ENCODE measurements at regions not wholly inside any gene's neighbourhood (a gene's known extent, or its start where the extent isn't known, plus 50 kb on each side); places are given as distances from the start of the nearest gene placed in this dataset.

DNA sequence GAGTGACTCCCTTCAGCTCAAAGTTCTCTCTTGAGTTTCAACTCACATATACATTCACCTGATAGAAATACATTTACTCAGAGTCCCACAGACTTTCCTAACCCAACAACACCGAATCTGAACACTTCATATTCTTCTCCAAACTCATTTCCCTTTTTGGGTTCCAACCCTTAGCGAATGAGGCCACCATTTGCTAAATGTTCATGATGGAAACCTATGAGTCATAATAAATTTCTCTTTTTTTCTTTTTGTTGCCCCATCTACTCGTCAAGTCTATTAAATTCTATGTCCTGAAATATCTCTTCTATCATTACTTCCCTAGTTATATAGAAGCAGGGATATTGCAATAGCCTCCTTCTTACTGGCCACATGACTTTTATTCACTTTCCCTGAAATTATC is 100.1 kb downstream of the HLX start:
- no peak for DNase-seq (ENCODE audit: low read depth in 4 of 4, low spot score in 3 of 4)

DNA sequence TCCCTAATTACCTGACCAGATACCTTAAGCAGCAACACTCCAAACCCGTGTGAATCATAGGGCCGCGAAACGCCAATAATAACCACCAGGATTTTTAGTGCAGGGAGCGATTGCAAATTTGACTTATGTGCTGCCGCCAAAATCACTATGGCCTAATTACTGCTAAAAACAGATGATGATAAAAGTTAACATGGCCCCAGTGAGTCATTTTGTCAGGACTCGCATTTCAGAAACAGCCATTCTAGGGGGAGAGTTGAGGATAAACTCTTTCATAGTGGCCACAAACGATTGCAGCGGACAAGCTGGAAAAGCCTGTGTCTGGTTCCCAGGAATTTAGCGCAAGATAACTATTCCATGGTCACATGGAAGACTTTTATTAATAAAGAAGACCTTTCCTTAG is 103.4 kb downstream of the HLX start:
- no peak for DNase-seq (ENCODE audit: low read depth in 4 of 4, low spot score in 3 of 4)

DNA sequence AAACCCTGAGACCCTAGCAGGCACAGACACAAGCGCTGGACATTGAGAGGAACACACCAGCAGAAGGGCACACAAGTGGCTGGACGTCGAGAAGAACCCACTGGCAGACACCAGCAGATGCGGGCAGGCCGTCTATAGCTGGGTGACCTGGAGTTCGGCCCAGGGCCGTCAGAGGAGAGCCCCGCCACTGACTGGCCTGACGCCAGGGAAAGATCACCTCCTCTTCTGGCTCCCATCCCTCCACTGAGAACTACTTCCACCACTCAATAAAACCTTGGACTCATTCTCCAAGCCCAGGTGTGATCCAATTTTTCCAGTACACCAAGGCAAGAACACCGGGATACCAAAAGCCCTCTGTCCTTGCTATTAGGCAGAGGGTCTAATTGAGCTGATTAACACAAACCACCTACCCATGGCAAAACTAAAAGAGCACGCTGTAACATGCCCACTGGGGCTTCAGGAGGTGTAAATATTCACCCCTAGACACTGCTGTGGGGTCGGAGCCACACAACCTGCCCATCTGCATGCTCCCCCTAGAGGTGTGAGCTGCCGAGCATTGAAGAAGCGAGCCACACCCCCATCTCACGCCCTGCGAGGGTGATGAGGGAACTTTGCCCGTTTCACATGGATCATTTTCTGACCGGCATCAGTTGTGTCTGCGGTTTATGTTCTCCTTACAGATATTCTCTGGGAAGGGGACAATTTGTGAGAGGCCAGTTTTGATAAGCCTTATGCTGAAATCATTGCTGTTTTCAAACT is 104.8 kb downstream of the HLX start:
- DNase-seq (ENCODE audit: low read depth in 4 of 4, low spot score in 3 of 4) = no peak

- DNase-seq (ENCODE audit: low read depth in 4 of 4, low spot score in 3 of 4) = no peak
These were observed 111.4 kb downstream of the HLX start for GRCh38 chr1:220990427-220991339.

- no peak for DNase-seq (ENCODE audit: low read depth in 4 of 4, low spot score in 3 of 4)
These were observed 112.3 kb downstream of the HLX start for GRCh38 chr1:220991506-220991905.

DNA sequence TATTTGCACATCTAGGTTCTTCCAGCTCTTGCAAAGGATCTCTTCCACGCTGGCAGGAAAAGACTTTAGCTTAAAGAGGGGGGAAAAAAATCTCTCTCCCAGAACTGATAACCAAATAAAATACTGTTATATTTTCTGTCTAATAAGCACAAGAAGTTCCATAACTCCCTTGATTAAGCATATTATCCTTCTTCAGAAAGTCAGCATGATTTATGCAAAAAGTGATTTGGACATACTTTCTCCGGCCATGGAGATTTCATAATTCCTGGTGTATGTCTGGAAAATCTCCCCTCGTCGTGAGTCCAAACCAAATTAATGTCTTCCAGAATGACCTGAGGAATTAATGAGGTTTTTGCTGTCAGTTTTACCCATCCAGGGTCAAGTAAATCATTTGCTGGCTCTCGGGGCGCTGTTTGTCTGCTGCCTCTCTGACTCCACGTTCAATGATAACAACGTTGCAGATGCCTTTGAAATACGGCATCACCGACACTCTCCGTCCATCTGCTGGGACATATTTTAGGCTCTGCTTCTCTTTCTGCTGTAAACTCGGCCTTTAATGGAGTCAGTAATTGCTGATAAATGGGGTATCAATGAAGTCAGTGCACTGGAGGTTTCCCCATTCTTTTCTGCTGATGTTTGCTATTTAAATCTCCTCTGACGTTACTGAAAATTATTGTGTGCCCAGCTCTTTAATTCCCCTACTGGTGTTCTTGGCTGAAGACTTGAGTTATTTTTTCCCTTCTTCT is 112.9 kb downstream of the HLX start:
- no peak for DNase-seq (ENCODE audit: low read depth in 4 of 4, low spot score in 3 of 4)

GRCh38 chr1:220992705-220993052 is 113.4 kb downstream of the HLX start:
- no peak for DNase-seq (ENCODE audit: low read depth in 4 of 4, low spot score in 3 of 4)

DNA sequence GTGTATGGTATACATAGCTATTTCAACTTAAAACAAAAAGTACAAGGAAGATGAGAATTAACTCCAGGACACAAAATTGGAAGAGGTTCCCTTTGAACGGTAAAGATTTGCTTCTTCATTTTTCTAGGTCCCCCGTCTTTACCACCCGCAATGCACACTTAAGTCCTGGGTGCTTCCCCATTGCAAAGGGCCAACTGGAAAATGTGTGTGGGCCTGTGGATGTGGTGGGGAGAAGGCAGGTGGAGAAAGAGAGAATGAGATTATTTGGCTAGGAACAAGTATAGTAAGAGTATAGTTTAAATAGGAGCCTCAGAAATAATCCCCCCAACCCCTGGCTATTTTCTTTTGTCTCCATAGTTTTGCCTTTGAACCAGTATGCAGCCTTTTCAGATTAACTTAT is 115.4 kb downstream of the HLX start:
- no peak for DNase-seq (ENCODE audit: low read depth in 4 of 4, low spot score in 3 of 4)

- DNase-seq (ENCODE audit: low read depth in 4 of 4, low spot score in 3 of 4) = no peak
These were observed 118.5 kb downstream of the HLX start for GRCh38 chr1:220997791-220998190.

DNA sequence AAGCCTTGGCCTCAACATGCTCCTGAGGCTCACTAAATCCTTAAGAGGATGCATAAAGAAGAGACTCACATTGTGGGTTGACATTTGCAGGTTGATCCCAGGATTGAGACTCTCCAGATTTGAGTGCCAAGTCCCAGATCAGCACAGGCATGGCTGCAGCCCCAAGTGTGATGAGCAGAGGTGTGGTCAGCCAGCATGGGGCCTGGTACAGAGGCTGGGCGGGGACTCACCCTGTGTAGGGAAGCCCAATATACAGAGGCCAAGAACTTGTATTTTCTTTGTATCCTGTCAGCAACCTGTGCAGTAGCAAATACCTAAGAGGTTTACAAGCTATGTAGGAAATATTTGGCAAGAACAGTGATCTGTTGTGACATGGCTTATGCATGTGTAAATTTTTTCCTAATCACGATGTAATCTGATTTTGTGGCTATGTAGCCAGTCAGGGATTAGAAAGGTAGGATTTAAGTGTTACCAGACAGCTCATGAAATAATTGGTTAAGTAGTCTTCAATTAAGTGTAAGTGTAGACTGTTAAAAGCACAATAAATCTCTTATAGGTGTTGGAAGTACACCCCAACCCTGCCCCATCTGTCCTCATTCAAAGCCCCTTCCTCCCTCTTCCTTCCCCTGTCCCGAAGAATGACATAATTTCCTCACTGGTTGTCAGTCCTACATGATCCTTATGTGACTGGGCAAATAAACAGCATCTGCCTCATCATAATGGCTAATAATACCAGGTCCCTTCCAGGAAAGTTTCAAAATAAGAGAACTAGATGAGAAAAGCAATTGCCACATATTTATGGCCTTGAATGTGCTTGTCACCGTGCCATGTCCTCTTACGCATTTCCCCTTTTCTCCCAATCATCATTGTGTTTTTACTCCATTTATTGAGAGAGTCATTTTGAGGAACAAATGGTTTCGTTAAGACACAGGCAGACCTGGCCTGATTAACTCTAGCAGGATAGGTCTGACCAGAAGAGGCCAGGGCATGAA is 120.9 kb downstream of the HLX start:
- no peak for DNase-seq (ENCODE audit: low read depth in 4 of 4, low spot score in 3 of 4)

DNA sequence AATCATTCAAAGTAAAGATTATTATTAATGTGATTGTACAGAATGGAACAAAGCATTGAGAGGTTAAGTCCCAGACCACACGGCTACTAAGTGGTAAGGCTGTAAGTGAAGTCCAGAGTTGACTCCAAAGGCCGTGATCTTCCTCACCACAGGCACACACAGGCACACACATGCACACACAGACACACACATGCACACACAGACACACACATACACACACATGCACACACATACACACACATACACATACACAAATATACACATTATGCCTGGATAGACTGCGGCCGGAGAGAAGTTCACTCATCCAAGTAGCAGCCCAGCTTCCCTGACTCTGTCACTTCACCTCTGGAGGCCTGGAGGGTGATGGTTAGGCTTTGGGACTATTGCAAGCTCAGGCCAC is 121.9 kb downstream of the HLX start:
- no peak for DNase-seq (ENCODE audit: low read depth in 4 of 4, low spot score in 3 of 4)

DNA sequence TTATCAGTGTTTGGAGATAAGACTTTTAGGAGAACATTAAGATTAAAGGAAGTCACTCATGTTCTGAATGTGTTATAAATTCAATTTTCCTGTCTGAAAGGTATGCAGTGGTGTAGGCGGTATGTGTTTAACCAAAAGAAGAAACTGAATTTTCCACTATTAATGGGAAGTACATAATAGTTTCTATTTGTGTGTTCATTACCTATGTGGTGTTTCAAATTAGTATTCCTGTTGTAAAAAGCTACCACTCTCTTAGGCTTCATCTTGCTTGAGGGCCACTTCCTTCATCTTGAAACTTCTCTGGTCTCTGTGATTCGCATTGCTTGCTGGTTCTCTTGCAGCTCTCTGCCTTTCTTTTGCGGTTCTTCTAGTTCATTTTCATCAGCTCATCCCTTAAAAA is 123.4 kb downstream of the HLX start:
- no peak for DNase-seq (ENCODE audit: low read depth in 4 of 4, low spot score in 3 of 4)

GRCh38 chr1:221011145-221011544 is 131.9 kb downstream of the HLX start:
- no peak for DNase-seq (ENCODE audit: low read depth in 4 of 4, low spot score in 3 of 4)

GRCh38 chr1:221012120-221012519 is 132.9 kb downstream of the HLX start:
- no peak for DNase-seq (ENCODE audit: low read depth in 4 of 4, low spot score in 3 of 4)

GRCh38 chr1:221013691-221014660 is 134.7 kb downstream of the HLX start:
- no peak for DNase-seq (ENCODE audit: low read depth in 4 of 4, low spot score in 3 of 4)

DNA sequence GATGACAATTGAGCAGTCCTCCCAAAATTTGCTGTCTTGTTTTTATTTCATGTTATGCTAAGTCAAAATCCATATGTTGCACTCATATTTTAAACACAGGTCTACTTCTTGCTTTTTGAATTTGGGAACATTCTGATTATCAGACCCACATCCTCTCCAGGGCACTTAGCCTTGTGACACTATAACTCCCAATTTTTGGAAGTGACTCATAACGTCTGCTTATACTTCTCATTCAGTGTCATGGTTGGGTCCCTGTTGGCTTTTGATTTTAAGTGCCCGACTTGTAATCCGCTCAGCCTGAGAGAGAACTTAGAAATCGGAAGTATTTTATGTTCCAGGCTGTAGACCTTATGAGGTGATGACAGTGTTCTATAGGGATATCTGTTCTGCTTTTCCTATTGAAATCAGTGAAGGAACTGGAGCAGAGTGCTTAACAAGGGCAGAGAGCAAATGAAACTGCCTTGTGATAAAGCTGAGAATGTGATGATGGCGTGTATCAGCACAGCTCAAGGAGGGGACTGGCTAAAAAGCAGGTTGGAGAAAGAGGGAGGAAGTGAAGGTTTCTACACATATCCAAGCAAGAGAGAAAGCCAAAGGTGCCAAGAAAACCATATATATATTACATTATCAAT is 136.0 kb downstream of the HLX start:
- DNase-seq (ENCODE audit: low read depth in 4 of 4, low spot score in 3 of 4) = no peak

DNA sequence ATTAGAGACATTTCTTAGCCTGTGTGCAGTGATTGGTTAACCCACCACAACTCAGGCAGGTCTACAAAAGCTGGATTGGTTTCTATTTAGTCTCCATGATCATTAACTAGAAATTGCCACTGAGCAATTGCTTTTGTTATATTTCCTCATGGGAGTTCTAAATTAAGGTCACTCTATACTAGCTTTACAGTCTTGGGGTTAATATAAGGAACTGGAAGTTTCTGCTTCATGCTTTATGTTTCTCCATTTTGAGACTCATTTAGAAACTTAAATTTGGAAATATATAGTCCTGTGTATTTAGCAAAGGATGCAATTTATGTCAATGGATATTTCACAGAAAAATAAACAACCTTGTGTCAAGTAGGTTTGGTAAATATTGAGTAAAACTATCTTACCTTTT is 137.5 kb downstream of the HLX start:
- no peak for DNase-seq (ENCODE audit: low read depth in 4 of 4, low spot score in 3 of 4)

GRCh38 chr1:221018414-221018813 is 139.2 kb downstream of the HLX start:
- DNase-seq (ENCODE audit: low read depth in 4 of 4, low spot score in 3 of 4) = no peak

DNA sequence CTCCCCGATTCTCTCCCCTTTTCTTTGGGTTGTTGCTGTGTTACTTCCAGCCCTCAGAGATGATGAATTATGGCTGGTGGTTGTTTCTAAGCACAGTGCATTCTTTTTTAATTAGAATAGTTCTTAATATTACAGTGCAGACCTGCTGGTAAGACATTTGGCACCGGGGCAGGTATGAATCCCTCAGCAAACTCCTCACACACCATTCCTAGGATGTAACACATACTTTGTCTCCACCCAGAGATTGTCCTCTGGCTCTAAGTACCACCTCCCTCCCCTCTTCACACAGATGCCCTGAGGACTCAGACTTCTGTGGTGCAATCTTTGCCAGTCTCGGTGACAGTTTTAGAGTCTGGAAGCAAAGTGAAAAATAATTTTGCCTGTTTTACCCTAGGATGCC is 143.1 kb downstream of the HLX start:
- no peak for DNase-seq (ENCODE audit: low read depth in 4 of 4, low spot score in 3 of 4)
